B cell (primary cell): ENCODE measurements at regions not wholly inside any gene's neighbourhood (a gene's known extent, or its start where the extent isn't known, plus 50 kb on each side); places are given as distances from the start of the nearest gene placed in this dataset.

ENCODE experiments used
- ATAC-seq: fragments of 200-7000 bp; cut with Tn5 transposase; one replicate; pipeline ENCODE4 v1.10.0; 2021; ENCODE audit warnings: low read depth, mild to moderate bottlenecking, moderate number of reproducible peaks, moderate library complexity
- CTCF ChIA-PET: fragments of 350-600 bp; sonication (Branson Sonifier 250); formaldehyde crosslinking; loops from one replicate; lab custom pipeline; 2021; ENCODE audit warnings: antibody characterized with exemption, inconsistent platforms; lab: Charles Lee
- POLR2A ChIA-PET: fragments of 350-600 bp; sonication (Branson Sonifier 250); formaldehyde crosslinking; loops from one replicate; lab custom pipeline; 2021; ENCODE audit warnings: antibody characterized with exemption; lab: Charles Lee
- DNase-seq: peaks from one replicate; pipeline ENCODE4 v3.0.0; 2013
- H2AFZ ChIP-seq: 2 replicates; pipeline ENCODE4 v1.6.1; 2012; ENCODE audit warnings: mild to moderate bottlenecking, low read depth, low read length; ENCODE audit not compliant: insufficient read depth, poor library complexity, severe bottlenecking
- H3K27ac ChIP-seq, 2 donors: 1 replicate in 1 of 2; 2 replicates in 1 of 2; pipeline ENCODE4 v1.5.1; 2012 to 2013; ENCODE audit warnings: low read length in 2 of 2, mild to moderate bottlenecking in 2 of 2, moderate library complexity in 1 of 2
- H3K27me3 ChIP-seq, 4 experiments: fragments of 200-600 bp in 1 of 4; sonication (generic) in 1 of 4; replicated peaks in 1 of 4; 1 replicate in 2 of 4; 2 replicates in 2 of 4; pipeline versions ENCODE4 v1.6.1 to v1.7.0; 2013 to 2016; ENCODE audit warnings: low read length in 3 of 4, mild to moderate bottlenecking in 2 of 4, mixed read lengths in 1 of 4, moderate library complexity in 1 of 4; ENCODE audit not compliant: insufficient read depth in 4 of 4, control insufficient read depth in 3 of 4; ENCODE audit errors: control extremely low read depth in 1 of 4
- H3K36me3 ChIP-seq, 2 experiments: replicated peaks in 1 of 2; 1 replicate in 1 of 2; 2 replicates in 1 of 2; pipeline versions ENCODE4 v1.6.1 to v1.7.1; 2013; ENCODE audit warnings: low read length in 1 of 2; ENCODE audit not compliant: insufficient read depth in 2 of 2, control insufficient read depth in 1 of 2; ENCODE audit errors: control extremely low read depth in 1 of 2, extremely low read depth in 1 of 2
- H3K4me1 ChIP-seq, 2 donors: fragments of 200-600 bp in 1 of 2; sonication (generic) in 1 of 2; 1 replicate in 1 of 2; 2 replicates in 1 of 2; pipeline versions ENCODE4 v1.5.1 to v1.6.1; 2013 to 2017; ENCODE audit warnings: low read length in 2 of 2; ENCODE audit not compliant: control insufficient read depth in 2 of 2, insufficient read depth in 2 of 2
- H3K4me2 ChIP-seq: replicated peaks from 2 replicates; pipeline ENCODE3; 2012; ENCODE audit warnings: mild to moderate bottlenecking, low read depth, low read length; ENCODE audit not compliant: poor library complexity, severe bottlenecking
- H3K4me3 ChIP-seq, 5 experiments: fragments of 200-600 bp in 1 of 5; sonication (generic) in 1 of 5; 1 replicate in 3 of 5; 2 replicates in 2 of 5; pipeline versions ENCODE4 v1.5.1 to v1.7.0; 2011 to 2016; ENCODE audit warnings: low read length in 4 of 5, mild to moderate bottlenecking in 4 of 5, low read depth in 2 of 5, control low read depth in 1 of 5, moderate library complexity in 1 of 5; ENCODE audit not compliant: insufficient read depth in 1 of 5; ENCODE audit errors: control extremely low read depth in 1 of 5, extremely low read depth in 1 of 5
- H3K79me2 ChIP-seq: fragments of 200-600 bp; sonication (generic); one replicate; pipeline ENCODE4 v1.6.0; 2016; ENCODE audit warnings: low read length; ENCODE audit not compliant: control insufficient read depth, insufficient read depth
- H3K9ac ChIP-seq: fragments of 200-600 bp; sonication (generic); 2 replicates; pipeline ENCODE4 v1.6.1; 2017; ENCODE audit warnings: mild to moderate bottlenecking, low read length, moderate library complexity
- H3K9me3 ChIP-seq, 3 donors: one replicate each; pipeline versions ENCODE4 v1.6.1 to v1.7.1; 2013; ENCODE audit warnings: low read length in 2 of 3; ENCODE audit not compliant: control insufficient read depth in 2 of 3, insufficient read depth in 1 of 3; ENCODE audit errors: control extremely low read depth in 1 of 3
- H4K20me1 ChIP-seq: 2 replicates; pipeline ENCODE4 v1.6.0; 2012; ENCODE audit warnings: mild to moderate bottlenecking, low read length; ENCODE audit not compliant: insufficient read depth, control insufficient read depth, poor library complexity, severe bottlenecking
- H3K27ac Mint-ChIP-seq: one replicate; pipeline ENCODE4 v1.8.0; 2021; ENCODE audit warnings: mixed read lengths
- H3K27me3 Mint-ChIP-seq: one replicate; pipeline ENCODE4 v1.8.0; 2021; ENCODE audit warnings: mixed read lengths
- H3K4me1 Mint-ChIP-seq: one replicate; pipeline ENCODE4 v1.8.0; 2021; ENCODE audit warnings: mixed read lengths
- H3K4me3 Mint-ChIP-seq: one replicate; pipeline ENCODE4 v1.8.0; 2021; ENCODE audit warnings: mixed read lengths
- H3K9me3 Mint-ChIP-seq: one replicate; pipeline ENCODE4 v1.8.0; 2022; ENCODE audit warnings: mixed read lengths; ENCODE audit not compliant: insufficient read depth
- CTCF ChIP-seq: fragments of 200-600 bp; IDR thresholded peaks from one replicate; pipeline ENCODE4 v1.8.0; 2022; ENCODE audit warnings: antibody characterized with exemption, mild to moderate bottlenecking
- EZH2 ChIP-seq: IDR thresholded peaks from 2 replicates; pipeline ENCODE4 v1.6.1; 2012; ENCODE audit warnings: borderline replicate concordance, low read depth, mild to moderate bottlenecking, moderate library complexity, low read length; ENCODE audit not compliant: insufficient read depth, poor library complexity, severe bottlenecking
- WGBS: methylation state at CpG from one replicate; pipeline ENCODE4 v1.1.5; 2013; ENCODE audit warnings: missing lambda C conversion rate; ENCODE audit not compliant: insufficient coverage; 5-methylcytosine and 5-hydroxymethylcytosine counted together
- intact Hi-C: fragments of 100-400 bp; cut with micrococcal nuclease; formaldehyde crosslinking; loops from one replicate; pipeline ENCODE4 v1.10.0; 2022

- intact Hi-C loops, result no loop called here
- H4K20me1 ChIP-seq, result no peaks in the 10 kb centered on the region
Measured at GRCh38 chr10:43801626-43802025, 152.9 kb upstream of the ZNF32 start.

GRCh38 chr10:43801140-43801539 is 152.5 kb upstream of the ZNF32 start:
- ATAC-seq (no peak), DNase-seq (no peak)
- no peak overlapping the region for H3K27ac ChIP-seq
- no peak overlapping the region for H3K27ac Mint-ChIP-seq
- H3K9me3 ChIP-seq, result no peaks in the 10 kb centered on the region
- H3K9ac ChIP-seq, result no peak overlapping the region
- no peak overlapping the region for H3K4me2 ChIP-seq
- intact Hi-C loops, result no loop called here
- CTCF ChIA-PET, result no interaction called here
- TF ChIP-seq EZH2, result no peak
- no peak for TF ChIP-seq CTCF
- H3K79me2 ChIP-seq, result no peaks in the 10 kb centered on the region
- no peaks in the 10 kb centered on the region for H3K4me1 ChIP-seq
- H4K20me1 ChIP-seq, result no peaks in the 10 kb centered on the region
- H2AFZ ChIP-seq, result no peak overlapping the region
- POLR2A ChIA-PET, result no interaction called here
- no peaks in the 10 kb centered on the region for H3K4me1 Mint-ChIP-seq
- H3K36me3 ChIP-seq, result no peaks in the 10 kb centered on the region
- peaks cover 17% of the 10 kb centered on the region for H3K27me3 Mint-ChIP-seq
- no peak overlapping the region for H3K4me3 Mint-ChIP-seq
- 91% methylated on average over 2 of the region's 4 CpGs for WGBS
- H3K4me3 ChIP-seq, result no peak overlapping the region
- no peaks in the 10 kb centered on the region for H3K9me3 Mint-ChIP-seq
- no peaks in the 10 kb centered on the region for H3K27me3 ChIP-seq

More at GRCh38 chr10:43801626-43802025, 152.9 kb upstream of the ZNF32 start:
- H3K27me3 Mint-ChIP-seq, result peaks cover 17% of the 10 kb centered on the region
- Histone ChIP-seq H3K79me2 (no peaks in the 10 kb centered on the region), H3K4me2 (no peak overlapping the region), H3K9me3 (no peaks in the 10 kb centered on the region), H3K9ac (no peak overlapping the region), H2AFZ (no peak overlapping the region), H3K4me3 (no peak overlapping the region), H3K4me1 (no peaks in the 10 kb centered on the region), H3K27me3 (no peaks in the 10 kb centered on the region), H3K36me3 (no peaks in the 10 kb centered on the region), H3K27ac (no peak overlapping the region)
- ChIA-PET CTCF (no interaction called here), POLR2A (no interaction called here)
- H3K9me3 Mint-ChIP-seq, result no peaks in the 10 kb centered on the region
- no peak for DNase-seq
- no peaks in the 10 kb centered on the region for H3K4me1 Mint-ChIP-seq
- no peak for ATAC-seq
- WGBS, result no CpG with 5 or more reads among the region's 3 CpGs
- H3K4me3 Mint-ChIP-seq, result no peak overlapping the region
- TF ChIP-seq EZH2 (no peak), CTCF (no peak)
- no peak overlapping the region for H3K27ac Mint-ChIP-seq
